Calu3 (cell line): ENCODE measurements at regions not wholly inside any gene's neighbourhood (a gene's known extent, or its start where the extent isn't known, plus 50 kb on each side); places are given as distances from the start of the nearest gene placed in this dataset.

Experiments used
- BruUV-seq: library from RNA; stranded (reverse); fragments of 400-500 nt; replicated peaks from 2 replicates; lab custom pipeline; 2021; lab: Mats Ljungman, UMichigan
- CTCF ChIA-PET: fragments of 300-600 bp; sonication (Branson Sonifier 250); formaldehyde crosslinking; loops from one replicate; lab custom pipeline; 2022; ENCODE audit warnings: antibody characterized with exemption; lab: Charles Lee
- DNase-seq: peaks from one replicate; pipeline ENCODE4 v3.0.0; 2022
- H3K27ac Mint-ChIP-seq: one replicate; pipeline ENCODE4 v1.8.0; 2022; ENCODE audit warnings: mixed read lengths; ENCODE audit not compliant: unreplicated experiment
- H3K27me3 Mint-ChIP-seq: one replicate; pipeline ENCODE4 v1.8.0; 2022; ENCODE audit warnings: mixed read lengths; ENCODE audit not compliant: unreplicated experiment
- H3K36me3 Mint-ChIP-seq: one replicate; pipeline ENCODE4 v1.8.0; 2022; ENCODE audit warnings: mild to moderate bottlenecking, moderate library complexity, mixed read lengths; ENCODE audit not compliant: insufficient read depth, unreplicated experiment
- H3K4me1 Mint-ChIP-seq: one replicate; pipeline ENCODE4 v1.8.0; 2022; ENCODE audit warnings: mild to moderate bottlenecking, low read depth, mixed read lengths; ENCODE audit not compliant: unreplicated experiment
- H3K4me3 Mint-ChIP-seq: one replicate; pipeline ENCODE4 v1.8.0; 2022; ENCODE audit warnings: mild to moderate bottlenecking, low read depth, moderate library complexity, mixed read lengths; ENCODE audit not compliant: unreplicated experiment
- H3K9me3 Mint-ChIP-seq: one replicate; pipeline ENCODE4 v1.8.0; 2022; ENCODE audit warnings: low read depth, mixed read lengths; ENCODE audit not compliant: unreplicated experiment
- intact Hi-C: fragments of 100-400 bp; cut with micrococcal nuclease; formaldehyde crosslinking; loops from one replicate; pipeline ENCODE4 v1.10.0; 2022; ENCODE audit not compliant: unreplicated experiment
- TF ChIP-seq, protein P1 (sequence below): fragments of 200-600 bp; IDR thresholded peaks from one replicate; pipeline ENCODE4 v1.8.0; 2022; ENCODE audit warnings: antibody characterized with exemption; ENCODE audit not compliant: unreplicated experiment

DNA sequence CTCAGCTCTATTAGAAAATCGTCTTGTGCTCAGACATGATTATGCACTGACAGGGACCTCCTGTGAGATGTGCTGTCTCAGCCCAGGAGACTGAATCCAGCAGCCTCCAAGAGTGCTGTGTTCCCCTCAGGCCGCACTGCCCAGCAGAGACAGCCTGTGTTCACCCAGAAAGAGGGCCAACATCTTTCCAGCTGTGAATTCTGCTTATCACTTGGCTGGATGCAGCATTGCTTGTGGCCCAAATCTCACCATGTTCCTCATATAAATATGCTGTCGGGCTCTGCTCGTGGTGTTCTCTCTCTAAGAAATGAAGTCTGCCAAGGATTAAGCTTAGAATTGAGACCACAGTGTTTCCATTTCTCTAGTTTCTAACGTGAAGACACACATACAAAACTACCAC lies 983.0 kb upstream of the WWC1 start:
- CTCF ChIA-PET: no interaction called here
- Mint-ChIP-seq H3K27me3 (peaks cover 27% of the 10 kb centered on the region), H3K9me3 (no peaks in the 10 kb centered on the region), H3K36me3 (no peaks in the 10 kb centered on the region), H3K4me3 (no peak overlapping the region), H3K27ac (no peak overlapping the region), H3K4me1 (no peaks in the 10 kb centered on the region)
- no TSS peak for BruUV-seq
- no peak for DNase-seq
- TF ChIP-seq, protein P1, sequence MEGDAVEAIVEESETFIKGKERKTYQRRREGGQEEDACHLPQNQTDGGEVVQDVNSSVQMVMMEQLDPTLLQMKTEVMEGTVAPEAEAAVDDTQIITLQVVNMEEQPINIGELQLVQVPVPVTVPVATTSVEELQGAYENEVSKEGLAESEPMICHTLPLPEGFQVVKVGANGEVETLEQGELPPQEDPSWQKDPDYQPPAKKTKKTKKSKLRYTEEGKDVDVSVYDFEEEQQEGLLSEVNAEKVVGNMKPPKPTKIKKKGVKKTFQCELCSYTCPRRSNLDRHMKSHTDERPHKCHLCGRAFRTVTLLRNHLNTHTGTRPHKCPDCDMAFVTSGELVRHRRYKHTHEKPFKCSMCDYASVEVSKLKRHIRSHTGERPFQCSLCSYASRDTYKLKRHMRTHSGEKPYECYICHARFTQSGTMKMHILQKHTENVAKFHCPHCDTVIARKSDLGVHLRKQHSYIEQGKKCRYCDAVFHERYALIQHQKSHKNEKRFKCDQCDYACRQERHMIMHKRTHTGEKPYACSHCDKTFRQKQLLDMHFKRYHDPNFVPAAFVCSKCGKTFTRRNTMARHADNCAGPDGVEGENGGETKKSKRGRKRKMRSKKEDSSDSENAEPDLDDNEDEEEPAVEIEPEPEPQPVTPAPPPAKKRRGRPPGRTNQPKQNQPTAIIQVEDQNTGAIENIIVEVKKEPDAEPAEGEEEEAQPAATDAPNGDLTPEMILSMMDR: no peak
- intact Hi-C loops: no loop called here

DNA sequence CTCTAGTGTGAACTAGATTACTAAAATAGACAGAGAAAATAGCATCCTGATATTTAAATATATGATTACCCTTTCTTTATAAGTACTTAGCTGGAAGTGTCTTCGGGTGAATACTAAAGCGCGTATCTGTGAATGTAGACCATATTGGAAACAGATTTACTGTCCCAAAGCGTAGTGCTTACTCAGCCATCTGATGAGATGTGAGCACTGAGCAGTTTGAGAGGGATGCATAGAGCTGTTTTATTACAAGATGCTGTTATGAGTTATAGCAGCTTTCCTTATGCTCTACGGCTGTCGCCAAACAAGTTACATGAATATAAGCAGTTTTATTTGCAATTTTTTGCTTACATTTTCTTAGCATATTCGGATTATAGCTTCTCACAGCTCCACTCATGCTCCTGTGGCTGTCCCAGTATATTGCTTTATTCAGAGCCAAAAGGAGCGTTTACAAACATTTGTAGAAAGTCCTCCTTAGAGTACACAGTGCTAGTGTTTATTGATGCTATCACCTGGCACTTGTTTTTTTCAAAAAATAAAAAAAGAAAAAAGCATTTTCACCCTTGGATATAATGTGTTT lies 981.4 kb upstream of the WWC1 start:
- Mint-ChIP-seq H3K27ac (no peak overlapping the region), H3K4me3 (no peak overlapping the region), H3K36me3 (no peaks in the 10 kb centered on the region), H3K9me3 (no peaks in the 10 kb centered on the region), H3K27me3 (peaks cover 22% of the 10 kb centered on the region), H3K4me1 (no peaks in the 10 kb centered on the region)
- DNase-seq: no peak
- TF ChIP-seq, protein P1: no peak
- intact Hi-C loops: no loop called here
- no TSS peak for BruUV-seq
- CTCF ChIA-PET: no interaction called here

DNA sequence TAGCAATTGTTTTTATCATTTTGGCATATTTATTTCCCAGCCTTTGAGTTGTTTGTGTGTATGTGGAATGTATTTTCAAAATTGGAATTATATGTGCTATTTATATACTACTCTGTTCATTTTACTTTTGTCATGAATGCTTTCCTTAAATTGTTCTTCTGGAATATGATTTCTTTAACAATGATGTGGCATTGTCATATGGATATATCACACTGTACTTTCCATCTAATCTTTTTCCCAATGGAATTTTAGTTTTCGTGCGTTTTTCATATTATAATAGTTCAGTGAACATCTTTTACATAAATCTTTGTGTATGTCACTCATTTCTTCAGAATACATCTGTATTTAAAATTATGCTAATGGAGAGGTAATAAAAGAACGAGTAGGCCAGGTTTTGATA lies 980.1 kb upstream of the WWC1 start:
- Mint-ChIP-seq H3K9me3 (no peaks in the 10 kb centered on the region), H3K4me1 (no peaks in the 10 kb centered on the region), H3K27me3 (peaks cover 21% of the 10 kb centered on the region), H3K27ac (no peak overlapping the region), H3K36me3 (no peaks in the 10 kb centered on the region), H3K4me3 (no peak overlapping the region)
- DNase-seq: no peak
- CTCF ChIA-PET: no interaction called here
- intact Hi-C loops: no loop called here
- TF ChIP-seq, protein P1: no peak
- BruUV-seq: no TSS peak

DNA sequence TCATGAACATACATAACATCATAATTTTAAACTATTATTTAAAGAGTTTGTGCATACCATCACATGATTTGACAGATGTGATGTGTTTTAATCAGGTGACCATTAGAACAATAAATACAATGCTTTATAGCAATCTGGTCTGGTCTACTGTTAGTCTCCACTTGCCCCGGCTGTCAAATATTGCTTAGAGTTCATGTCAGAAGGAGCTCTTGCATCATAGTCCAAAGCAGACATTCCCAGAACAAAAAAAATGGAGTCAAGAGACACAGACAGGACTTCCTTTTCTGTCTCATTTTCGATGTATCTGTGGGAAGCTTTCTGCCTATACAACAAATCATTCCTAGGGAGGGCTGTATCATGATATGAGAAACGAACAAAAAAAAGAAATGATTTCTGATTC lies 979.2 kb upstream of the WWC1 start:
- no peaks in the 10 kb centered on the region for H3K36me3 Mint-ChIP-seq
- H3K27me3 Mint-ChIP-seq: peaks cover 12% of the 10 kb centered on the region
- H3K27ac Mint-ChIP-seq: no peak overlapping the region
- no peak overlapping the region for H3K4me3 Mint-ChIP-seq
- CTCF ChIA-PET: no interaction called here
- no peaks in the 10 kb centered on the region for H3K4me1 Mint-ChIP-seq
- TF ChIP-seq, protein P1: no peak
- BruUV-seq: no TSS peak
- no peak for DNase-seq
- intact Hi-C loops: no loop called here
- H3K9me3 Mint-ChIP-seq: no peaks in the 10 kb centered on the region
